HEK293 (cell line): ENCODE measurements at regions not wholly inside any gene's neighbourhood (a gene's known extent, or its start where the extent isn't known, plus 50 kb on each side); places are given as distances from the start of the nearest gene placed in this dataset.

ENCODE experiments used
- CTCF ChIA-PET: fragments of 350-600 bp; formaldehyde crosslinking; extraction: SDS; loops from one replicate; lab custom pipeline; 2021; ENCODE audit warnings: antibody characterized with exemption; lab: Yijun Ruan, JAX
- POLR2A ChIA-PET: fragments of 300-600 bp; formaldehyde crosslinking; extraction: SDS; loops from one replicate; lab custom pipeline; 2020; ENCODE audit warnings: antibody characterized with exemption, inconsistent platforms; lab: Yijun Ruan, JAX
- H3K27ac ChIP-seq: fragments of 200-500 bp; sonication (Bioruptor generic); 2 replicates; pipeline ENCODE4 v1.5.1; 2014; ENCODE audit warnings: low read depth, low read length, control low read depth, inconsistent platforms; ENCODE audit errors: extremely low read depth
- H3K36me3 ChIP-seq, 2 experiments: fragments of 200-500 bp in 1 of 2; sonication (Bioruptor generic) in 1 of 2; 1 replicate in 1 of 2; 2 replicates in 1 of 2; pipeline ENCODE4 v1.5.1; 2014 to 2017; ENCODE audit warnings: inconsistent platforms in 2 of 2, low read length in 2 of 2; ENCODE audit not compliant: control insufficient read depth in 2 of 2, insufficient read depth in 1 of 2
- H3K4me1 ChIP-seq: fragments of 200-500 bp; sonication (Bioruptor generic); 2 replicates; pipeline ENCODE4 v1.5.1; 2014; ENCODE audit warnings: mild to moderate bottlenecking, low read length, inconsistent platforms; ENCODE audit not compliant: control insufficient read depth, insufficient read depth
- H3K4me3 ChIP-seq: 2 replicates; pipeline ENCODE4 v1.5.1; 2011; ENCODE audit warnings: low read depth, mild to moderate bottlenecking, control low read depth, low read length, moderate library complexity
- H3K9me3 ChIP-seq: fragments of 200-500 bp; sonication (Bioruptor generic); 2 replicates; pipeline ENCODE4 v1.5.1; 2014; ENCODE audit warnings: low read depth, low read length, inconsistent platforms; ENCODE audit not compliant: control insufficient read depth, insufficient read depth
- ATF2 ChIP-seq: fragments of 450-650 bp; formaldehyde crosslinking; IDR thresholded peaks from 2 replicates; pipeline ENCODE4 v1.5.1; 2016; ENCODE audit warnings: missing biosample characterization, missing genetic modification characterization, low read depth
- EGR2 ChIP-seq: fragments of 450-650 bp; formaldehyde crosslinking; IDR thresholded peaks from 2 replicates; pipeline ENCODE4 v1.5.1; 2016; ENCODE audit warnings: low read depth, missing biosample characterization, missing genetic modification characterization
- OVOL3 ChIP-seq: fragments of 450-650 bp; formaldehyde crosslinking; IDR thresholded peaks from 2 replicates; pipeline ENCODE4 v1.5.1; 2016; ENCODE audit warnings: missing biosample characterization, missing genetic modification characterization
- PBX3 ChIP-seq: sonication (generic); formaldehyde crosslinking; IDR thresholded peaks from 2 replicates; pipeline ENCODE4 v1.8.1; 2022; ENCODE audit warnings: mild to moderate bottlenecking, moderate library complexity, missing genetic modification reagents
- TSHZ1 ChIP-seq: fragments of 450-650 bp; formaldehyde crosslinking; IDR thresholded peaks from 2 replicates; pipeline ENCODE4 v1.5.1; 2016; ENCODE audit warnings: missing biosample characterization, missing genetic modification characterization, borderline replicate concordance
- ZBTB21 ChIP-seq: fragments of 450-650 bp; formaldehyde crosslinking; IDR thresholded peaks from 2 replicates; pipeline ENCODE4 v1.5.1; 2017; ENCODE audit warnings: missing biosample characterization, missing genetic modification characterization
- ZBTB44 ChIP-seq: fragments of 450-650 bp; IDR thresholded peaks from 2 replicates; pipeline ENCODE4 v1.5.1; 2018; ENCODE audit warnings: missing biosample characterization, mild to moderate bottlenecking, missing genetic modification characterization
- ZBTB49 ChIP-seq: fragments of 450-650 bp; formaldehyde crosslinking; IDR thresholded peaks from 2 replicates; pipeline ENCODE4 v1.5.1; 2016; ENCODE audit warnings: missing biosample characterization, missing genetic modification characterization, low read depth
- ZNF174 ChIP-seq: fragments of 450-650 bp; formaldehyde crosslinking; IDR thresholded peaks from 2 replicates; pipeline ENCODE4 v1.5.0; 2017; ENCODE audit warnings: missing biosample characterization, mild to moderate bottlenecking, missing genetic modification characterization
- ZNF2 ChIP-seq: fragments of 450-650 bp; formaldehyde crosslinking; IDR thresholded peaks from 2 replicates; pipeline ENCODE4 v1.5.1; 2016; ENCODE audit warnings: missing biosample characterization, missing genetic modification characterization
- ZNF311 ChIP-seq: fragments of 450-650 bp; formaldehyde crosslinking; IDR thresholded peaks from 2 replicates; pipeline ENCODE4 v1.5.1; 2017; ENCODE audit warnings: missing biosample characterization, missing genetic modification characterization, borderline replicate concordance
- ZNF37A ChIP-seq: fragments of 450-650 bp; IDR thresholded peaks from 2 replicates; pipeline ENCODE4 v1.5.1; 2018; ENCODE audit warnings: missing biosample characterization, missing genetic modification characterization
- ZNF529 ChIP-seq: fragments of 450-650 bp; formaldehyde crosslinking; IDR thresholded peaks from 2 replicates; pipeline ENCODE4 v1.5.1; 2017; ENCODE audit warnings: missing genetic modification characterization, missing biosample characterization; ENCODE audit not compliant: insufficient replicate concordance
- ZNF558 ChIP-seq: fragments of 450-650 bp; formaldehyde crosslinking; IDR thresholded peaks from 2 replicates; pipeline ENCODE4 v1.5.1; 2016; ENCODE audit warnings: missing biosample characterization, missing genetic modification characterization
- ZNF785 ChIP-seq: fragments of 450-650 bp; formaldehyde crosslinking; IDR thresholded peaks from 2 replicates; pipeline ENCODE4 v1.5.1; 2016; ENCODE audit warnings: missing biosample characterization, missing genetic modification characterization
- ZSCAN4 ChIP-seq: fragments of 450-650 bp; formaldehyde crosslinking; IDR thresholded peaks from 2 replicates; pipeline ENCODE4 v1.5.1; 2017; ENCODE audit warnings: missing biosample characterization, missing genetic modification characterization

GRCh38 chr2:128786741-128787478 is 468.2 kb upstream of the HS6ST1 start (continued):
- TF ChIP-seq PBX3 (CRISPR knock-in tag) (no peak), ZNF2 (tag by site-specific recombination) (no peak), ZBTB44 (tag by site-specific recombination) (no peak), ZNF529 (tag by site-specific recombination) (no peak), ZBTB49 (no peak), EGR2 (no peak), ZBTB21 (tag by site-specific recombination) (no peak), ZNF785 (no peak), ZNF311 (tag by site-specific recombination) (no peak)

- TF ChIP-seq ATF2 (tag by site-specific recombination) (no peak), ZNF174 (tag by site-specific recombination) (no peak), ZNF37A (tag by site-specific recombination) (no peak)
- ChIA-PET CTCF (interaction anchor here (1.1 kb wide), 1 partner anchor 29 kb away, joined by 3 read pairs; no protein-coding TSS in a partner anchor), POLR2A (no interaction called here)
- Histone ChIP-seq H3K4me3 (no peak overlapping the region), H3K36me3 (no peaks in the 10 kb centered on the region), H3K9me3 (no peaks in the 10 kb centered on the region), H3K27ac (no peak overlapping the region), H3K4me1 (no peaks in the 10 kb centered on the region)
Measured at GRCh38 chr2:128787616-128788015, 468.9 kb upstream of the HS6ST1 start.

GRCh38 chr2:128788636-128789220 is 470.1 kb upstream of the HS6ST1 start:
- ChIA-PET CTCF (interaction anchor here (1.1 kb wide), 1 partner anchor 31 kb away, joined by 3 read pairs; no protein-coding TSS in a partner anchor), POLR2A (interaction anchor here (0.6 kb wide), 1 partner anchor 1015 kb away, joined by 4 read pairs; no protein-coding TSS in a partner anchor)
- Histone ChIP-seq H3K4me1 (no peaks in the 10 kb centered on the region), H3K4me3 (no peak overlapping the region), H3K36me3 (no peaks in the 10 kb centered on the region), H3K9me3 (no peaks in the 10 kb centered on the region), H3K27ac (no peak overlapping the region)
- TF ChIP-seq OVOL3 (tag by site-specific recombination) (no peak), ZSCAN4 (tag by site-specific recombination) (peak; percentile 98), ZNF785 (no peak), TSHZ1 (tag by site-specific recombination) (no peak), ZNF558 (tag by site-specific recombination) (no peak)
